Kidney (tissue), 13 donors: ENCODE measurements at regions not wholly inside any gene's neighbourhood (a gene's known extent, or its start where the extent isn't known, plus 50 kb on each side); places are given as distances from the start of the nearest gene placed in this dataset.

ENCODE experiments used
- DNase-seq, 5 donors: peaks; one replicate each; pipeline ENCODE4 v3.0.0-alpha.2; 2013 to 2020
- FAIRE-seq: peaks from 2 replicates; lab custom pipeline; 2012; peaks lifted over from hg19 to GRCh38; lab: Jason Lieb, UNC
- H3K27ac ChIP-seq, 2 donors: one replicate each; pipeline ENCODE4 v1.7.0; 2013; ENCODE audit warnings: low read depth in 2 of 2, low read length in 2 of 2, inconsistent platforms in 1 of 2
- H3K27me3 ChIP-seq: one replicate; pipeline ENCODE4 v1.7.1; 2013; ENCODE audit warnings: low read length, inconsistent platforms; ENCODE audit not compliant: control insufficient read depth, insufficient read depth
- H3K36me3 ChIP-seq, 3 donors: one replicate each; pipeline versions ENCODE4 v1.7.0 to v1.7.1; 2013; ENCODE audit warnings: low read length in 3 of 3, control low read depth in 1 of 3, inconsistent platforms in 1 of 3; ENCODE audit not compliant: insufficient read depth in 3 of 3, control insufficient read depth in 2 of 3
- H3K4me1 ChIP-seq, 3 donors: one replicate each; pipeline versions ENCODE4 v1.7.0 to v1.7.1; 2013; ENCODE audit warnings: low read length in 3 of 3, inconsistent platforms in 1 of 3, low read depth in 1 of 3; ENCODE audit not compliant: control insufficient read depth in 2 of 3, insufficient read depth in 2 of 3
- H3K4me3 ChIP-seq, 3 donors: one replicate each; pipeline versions ENCODE4 v1.7.0 to v1.8.1; 2013; ENCODE audit warnings: low read length in 3 of 3, control low read depth in 1 of 3, inconsistent platforms in 1 of 3
- H3K9ac ChIP-seq, 3 donors: one replicate each; pipeline versions ENCODE4 v1.7.0 to v1.7.1; 2013; ENCODE audit warnings: low read length in 3 of 3, control low read depth in 1 of 3, inconsistent platforms in 1 of 3
- H3K9me3 ChIP-seq, 3 donors: one replicate each; pipeline versions ENCODE4 v1.7.0 to v1.7.1; 2013; ENCODE audit warnings: low read length in 3 of 3, control low read depth in 1 of 3, inconsistent platforms in 1 of 3; ENCODE audit not compliant: control insufficient read depth in 2 of 3, insufficient read depth in 1 of 3
- intact Hi-C: fragments of 100-400 bp; cut with DNase I; formaldehyde crosslinking; loops from one replicate; pipeline ENCODE4 v1.11.1; 2022
- TF ChIP-seq, protein P1 (sequence below): IDR thresholded peaks from 3 replicates; pipeline ENCODE4 v1.5.1; 2012; ENCODE audit warnings: mild to moderate bottlenecking, moderate library complexity, borderline replicate concordance; ENCODE audit not compliant: insufficient read depth; ENCODE audit errors: extremely low read depth
- donor health status: control.
- donor health status: control.
- donor health status: control.
- donor health status: control.
- donor health status: control.
- donor health status: DM: yes; HTN: yes; CAD: no.
- donor health status: Normal renal cell carcinoma (clear cell type).

DNA sequence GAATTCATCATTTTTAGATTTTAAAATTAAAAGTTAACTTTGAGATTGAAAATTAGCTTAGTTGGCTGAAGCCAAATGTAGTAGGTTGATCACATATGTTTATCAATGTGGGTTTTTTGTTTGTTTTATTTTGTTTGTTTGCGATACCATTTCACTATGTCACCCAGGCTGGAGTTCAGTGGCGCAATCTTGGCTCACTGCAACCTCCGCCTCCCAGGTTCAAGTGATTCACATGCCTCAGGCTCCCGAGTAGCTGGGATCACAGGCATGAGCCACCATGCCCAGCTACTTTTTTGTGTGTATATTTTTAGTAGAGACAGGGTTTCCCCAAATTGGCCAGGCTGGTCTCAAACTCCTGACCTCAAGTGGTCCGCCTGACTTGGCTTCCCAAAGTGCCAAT, 665.7 kb upstream of the SLC10A2 start:
- FAIRE-seq (no peak), DNase-seq (no peak)
- TF ChIP-seq, protein P1, sequence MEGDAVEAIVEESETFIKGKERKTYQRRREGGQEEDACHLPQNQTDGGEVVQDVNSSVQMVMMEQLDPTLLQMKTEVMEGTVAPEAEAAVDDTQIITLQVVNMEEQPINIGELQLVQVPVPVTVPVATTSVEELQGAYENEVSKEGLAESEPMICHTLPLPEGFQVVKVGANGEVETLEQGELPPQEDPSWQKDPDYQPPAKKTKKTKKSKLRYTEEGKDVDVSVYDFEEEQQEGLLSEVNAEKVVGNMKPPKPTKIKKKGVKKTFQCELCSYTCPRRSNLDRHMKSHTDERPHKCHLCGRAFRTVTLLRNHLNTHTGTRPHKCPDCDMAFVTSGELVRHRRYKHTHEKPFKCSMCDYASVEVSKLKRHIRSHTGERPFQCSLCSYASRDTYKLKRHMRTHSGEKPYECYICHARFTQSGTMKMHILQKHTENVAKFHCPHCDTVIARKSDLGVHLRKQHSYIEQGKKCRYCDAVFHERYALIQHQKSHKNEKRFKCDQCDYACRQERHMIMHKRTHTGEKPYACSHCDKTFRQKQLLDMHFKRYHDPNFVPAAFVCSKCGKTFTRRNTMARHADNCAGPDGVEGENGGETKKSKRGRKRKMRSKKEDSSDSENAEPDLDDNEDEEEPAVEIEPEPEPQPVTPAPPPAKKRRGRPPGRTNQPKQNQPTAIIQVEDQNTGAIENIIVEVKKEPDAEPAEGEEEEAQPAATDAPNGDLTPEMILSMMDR = no peak
- no peaks in the 10 kb centered on the region for H3K4me1 ChIP-seq
- intact Hi-C loops = no loop called here
- no peak overlapping the region for H3K4me3 ChIP-seq
- H3K9ac ChIP-seq = no peak overlapping the region
- no peaks in the 10 kb centered on the region for H3K9me3 ChIP-seq
- no peaks in the 10 kb centered on the region for H3K27me3 ChIP-seq
- no peak overlapping the region for H3K27ac ChIP-seq
- no peaks in the 10 kb centered on the region for H3K36me3 ChIP-seq

- Histone ChIP-seq H3K9ac (no peak overlapping the region), H3K9me3 (no peaks in the 10 kb centered on the region), H3K27ac (no peak overlapping the region), H3K4me3 (no peak overlapping the region), H3K4me1 (no peaks in the 10 kb centered on the region), H3K36me3 (no peaks in the 10 kb centered on the region), H3K27me3 (no peaks in the 10 kb centered on the region)
- DNase-seq = no peak
- TF ChIP-seq, protein P1 = no peak
- intact Hi-C loops = no loop called here
- FAIRE-seq = no peak
These were observed 664.2 kb upstream of the SLC10A2 start for GRCh38 chr13:103730407-103730806.

GRCh38 chr13:103726808-103727207, 660.6 kb upstream of the SLC10A2 start:
- no peaks in the 10 kb centered on the region for H3K4me1 ChIP-seq
- H3K9ac ChIP-seq = no peak overlapping the region
- no peaks in the 10 kb centered on the region for H3K9me3 ChIP-seq
- no peaks in the 10 kb centered on the region for H3K36me3 ChIP-seq
- TF ChIP-seq, protein P1 = no peak
- intact Hi-C loops = no loop called here
- DNase-seq (no peak), FAIRE-seq (no peak)
- no peaks in the 10 kb centered on the region for H3K27me3 ChIP-seq
- no peak overlapping the region for H3K27ac ChIP-seq
- H3K4me3 ChIP-seq = no peak overlapping the region

DNA sequence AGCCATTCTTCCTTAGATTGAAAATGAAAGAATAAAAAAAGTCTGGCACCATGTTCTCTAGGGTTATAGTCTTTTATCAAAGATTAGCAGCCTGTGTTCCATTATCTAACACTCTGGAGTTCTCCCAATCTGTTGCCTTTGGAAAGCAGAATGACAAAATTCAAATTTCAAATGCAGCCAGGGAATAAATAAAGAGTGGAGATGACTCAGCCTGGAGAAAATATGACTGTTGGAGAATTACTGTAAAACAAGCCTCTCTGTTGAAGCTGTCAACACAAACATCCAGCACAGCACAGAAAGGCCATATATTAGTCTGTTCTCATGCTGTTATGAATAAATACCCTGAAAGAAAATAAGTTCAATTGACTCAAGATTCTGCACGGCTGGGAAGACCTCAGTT, 650.5 kb upstream of the SLC10A2 start:
- Histone ChIP-seq H3K27ac (no peak overlapping the region), H3K4me3 (no peak overlapping the region), H3K4me1 (no peaks in the 10 kb centered on the region), H3K36me3 (no peaks in the 10 kb centered on the region), H3K9ac (no peak overlapping the region), H3K9me3 (no peaks in the 10 kb centered on the region), H3K27me3 (no peaks in the 10 kb centered on the region)
- TF ChIP-seq, protein P1 = no peak
- DNase-seq (no peak), FAIRE-seq (no peak)
- intact Hi-C loops = no loop called here
